Suprapubic skin (tissue), 4 donors: ENCODE measurements at regions not wholly inside any gene's neighbourhood (a gene's known extent, or its start where the extent isn't known, plus 50 kb on each side); places are given as distances from the start of the nearest gene placed in this dataset.

Experiments used
- DNase-seq, 2 donors: peaks; one replicate each; pipeline ENCODE4 v3.0.0-alpha.2; 2019; ENCODE audit warnings: low spot score in 2 of 2
- H3K27ac ChIP-seq: fragments of 200-600 bp; sonication (generic); one replicate; pipeline ENCODE4 v1.5.1; 2019
- H3K27me3 ChIP-seq: fragments of 200-600 bp; sonication (generic); one replicate; pipeline ENCODE4 v1.5.1; 2019
- H3K36me3 ChIP-seq: fragments of 200-600 bp; sonication (generic); one replicate; pipeline ENCODE4 v1.5.1; 2019
- H3K4me1 ChIP-seq: fragments of 200-600 bp; sonication (generic); one replicate; pipeline ENCODE4 v1.5.1; 2019
- H3K4me3 ChIP-seq: fragments of 200-600 bp; sonication (generic); one replicate; pipeline ENCODE4 v1.5.1; 2019; ENCODE audit warnings: mild to moderate bottlenecking
- H3K9me3 ChIP-seq: fragments of 200-600 bp; sonication (generic); one replicate; pipeline ENCODE4 v1.5.1; 2019
- CTCF ChIP-seq, 2 donors: fragments of 200-600 bp in 1 of 2; fragments of 450-650 bp in 1 of 2; sonication (generic) in 1 of 2; IDR thresholded peaks; one replicate each; pipeline ENCODE4 v1.5.1; 2016 to 2019; ENCODE audit warnings: antibody characterized with exemption in 2 of 2, mild to moderate bottlenecking in 1 of 2, moderate library complexity in 1 of 2
- EP300 ChIP-seq: sonication (generic); formaldehyde crosslinking; IDR thresholded peaks from one replicate; pipeline ENCODE4 v1.6.1; 2017; ENCODE audit warnings: antibody characterized with exemption
- POLR2A ChIP-seq, 2 donors: fragments of 450-650 bp; IDR thresholded peaks; one replicate each; pipeline ENCODE4 v1.6.1; 2017; ENCODE audit warnings: antibody characterized with exemption in 2 of 2, mild to moderate bottlenecking in 2 of 2, moderate library complexity in 2 of 2
- POLR2AphosphoS5 ChIP-seq, 3 donors: sonication (generic); formaldehyde crosslinking; IDR thresholded peaks; one replicate each; pipeline ENCODE4 v1.6.1; 2017; ENCODE audit warnings: antibody characterized with exemption in 3 of 3
- WGBS: methylation state at CpG from one replicate; pipeline ENCODE4 v1.1.5; 2018; 5-methylcytosine and 5-hydroxymethylcytosine counted together

GRCh38 chr11:19519912-19520641, 192.6 kb upstream of the NAV2 start:
- Histone ChIP-seq H3K27ac (no peak overlapping the region), H3K4me3 (no peak overlapping the region), H3K36me3 (no peaks in the 10 kb centered on the region), H3K9me3 (no peaks in the 10 kb centered on the region), H3K27me3 (peaks cover 4% of the 10 kb centered on the region), H3K4me1 (no peaks in the 10 kb centered on the region)
- no peak for DNase-seq
- 91% methylated on average over 6 of the region's 8 CpGs for WGBS
- TF ChIP-seq POLR2A (IDR thresholded peaks at IDR 0.05): no peak
- TF ChIP-seq EP300: no peak
- TF ChIP-seq CTCF (IDR thresholded peaks at IDR 0.05): no peak
- TF ChIP-seq POLR2AphosphoS5 (IDR thresholded peaks at IDR 0.05): no peak

DNA sequence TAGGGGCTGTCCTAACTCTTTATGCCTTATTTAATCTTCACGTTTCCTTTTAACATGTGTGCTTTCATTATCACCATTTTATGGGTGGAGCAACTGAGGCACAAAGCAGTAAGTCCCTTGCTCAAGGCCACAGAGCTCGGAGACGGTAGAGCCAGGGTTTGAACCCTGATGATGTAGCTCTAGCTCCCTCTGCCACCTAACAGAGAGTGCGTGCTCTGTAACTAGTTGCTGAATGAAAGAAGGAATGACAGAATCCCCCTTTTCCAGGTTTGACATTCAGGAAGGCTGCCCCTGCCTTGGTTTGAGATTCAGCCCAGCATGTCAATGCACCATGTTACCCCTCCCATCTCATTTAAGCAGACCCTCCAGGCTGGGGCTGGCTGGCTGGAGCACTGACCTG, 193.3 kb upstream of the NAV2 start:
- no peak for DNase-seq
- Histone ChIP-seq H3K4me3 (no peak overlapping the region), H3K9me3 (no peaks in the 10 kb centered on the region), H3K4me1 (no peaks in the 10 kb centered on the region), H3K27ac (no peak overlapping the region), H3K27me3 (peaks cover 4% of the 10 kb centered on the region), H3K36me3 (no peaks in the 10 kb centered on the region)
- TF ChIP-seq CTCF (IDR thresholded peaks at IDR 0.05) (no peak), POLR2A (IDR thresholded peaks at IDR 0.05) (no peak), POLR2AphosphoS5 (IDR thresholded peaks at IDR 0.05) (no peak), EP300 (no peak)
- 86% methylated on average over 4 of the region's 4 CpGs for WGBS

DNA sequence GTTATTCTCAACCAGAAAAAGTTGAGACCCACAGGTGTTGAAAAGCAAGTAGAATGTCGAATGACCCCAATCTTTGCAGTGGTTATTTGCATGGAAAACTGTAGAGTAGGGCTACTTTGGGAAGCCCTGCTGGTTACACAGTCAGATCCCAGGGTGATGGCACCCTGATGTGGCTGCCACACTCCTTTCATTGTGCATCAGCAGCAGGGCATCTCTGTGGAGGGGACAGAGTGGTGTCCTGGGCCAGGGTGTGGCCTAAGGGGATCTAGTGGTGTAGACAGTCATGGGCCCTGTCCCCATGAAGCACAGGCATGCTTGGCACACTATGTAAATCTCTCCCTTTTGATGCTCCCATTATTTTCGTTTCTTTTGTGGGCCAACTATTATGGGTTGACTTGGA, 199.4 kb upstream of the NAV2 start:
- 89% methylated on average over 2 of the region's 2 CpGs for WGBS
- no peaks in the 10 kb centered on the region for H3K36me3 ChIP-seq
- no peak overlapping the region for H3K4me3 ChIP-seq
- no peak for DNase-seq
- TF ChIP-seq POLR2AphosphoS5 (IDR thresholded peaks at IDR 0.05) (no peak), CTCF (IDR thresholded peaks at IDR 0.05) (no peak), EP300 (no peak), POLR2A (IDR thresholded peaks at IDR 0.05) (no peak)
- peaks cover 11% of the 10 kb centered on the region for H3K4me1 ChIP-seq
- H3K27ac ChIP-seq: no peak overlapping the region
- H3K9me3 ChIP-seq: no peaks in the 10 kb centered on the region
- H3K27me3 ChIP-seq: peaks cover 3% of the 10 kb centered on the region

DNA sequence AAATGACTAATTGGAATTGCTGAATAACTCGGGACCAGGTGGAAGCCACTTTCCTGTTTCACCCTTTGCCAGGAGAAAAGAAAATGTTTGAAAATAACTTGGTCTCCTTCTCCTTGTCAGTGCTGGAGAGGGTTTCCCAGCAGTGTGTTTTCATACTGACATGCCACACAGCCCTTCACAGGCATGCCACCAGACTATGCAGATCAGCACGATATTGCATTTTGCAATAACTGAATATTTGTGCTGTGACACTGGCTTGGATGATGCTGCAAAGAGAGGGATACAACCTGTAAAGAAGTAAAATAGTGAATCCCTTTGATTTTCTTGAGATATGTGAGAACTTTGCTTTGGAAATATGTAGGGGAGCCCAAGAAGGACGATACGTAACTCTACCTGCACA, 200.0 kb upstream of the NAV2 start:
- H3K36me3 ChIP-seq: no peaks in the 10 kb centered on the region
- H3K27me3 ChIP-seq: peaks cover 8% of the 10 kb centered on the region
- DNase-seq: no peak
- no peak overlapping the region for H3K4me3 ChIP-seq
- H3K27ac ChIP-seq: no peak overlapping the region
- WGBS: 71% methylated on average over 4 of the region's 4 CpGs
- peaks cover 11% of the 10 kb centered on the region for H3K4me1 ChIP-seq
- H3K9me3 ChIP-seq: no peaks in the 10 kb centered on the region
- TF ChIP-seq EP300 (no peak), POLR2A (IDR thresholded peaks at IDR 0.05) (no peak), POLR2AphosphoS5 (IDR thresholded peaks at IDR 0.05) (no peak), CTCF (IDR thresholded peaks at IDR 0.05) (no peak)

DNA sequence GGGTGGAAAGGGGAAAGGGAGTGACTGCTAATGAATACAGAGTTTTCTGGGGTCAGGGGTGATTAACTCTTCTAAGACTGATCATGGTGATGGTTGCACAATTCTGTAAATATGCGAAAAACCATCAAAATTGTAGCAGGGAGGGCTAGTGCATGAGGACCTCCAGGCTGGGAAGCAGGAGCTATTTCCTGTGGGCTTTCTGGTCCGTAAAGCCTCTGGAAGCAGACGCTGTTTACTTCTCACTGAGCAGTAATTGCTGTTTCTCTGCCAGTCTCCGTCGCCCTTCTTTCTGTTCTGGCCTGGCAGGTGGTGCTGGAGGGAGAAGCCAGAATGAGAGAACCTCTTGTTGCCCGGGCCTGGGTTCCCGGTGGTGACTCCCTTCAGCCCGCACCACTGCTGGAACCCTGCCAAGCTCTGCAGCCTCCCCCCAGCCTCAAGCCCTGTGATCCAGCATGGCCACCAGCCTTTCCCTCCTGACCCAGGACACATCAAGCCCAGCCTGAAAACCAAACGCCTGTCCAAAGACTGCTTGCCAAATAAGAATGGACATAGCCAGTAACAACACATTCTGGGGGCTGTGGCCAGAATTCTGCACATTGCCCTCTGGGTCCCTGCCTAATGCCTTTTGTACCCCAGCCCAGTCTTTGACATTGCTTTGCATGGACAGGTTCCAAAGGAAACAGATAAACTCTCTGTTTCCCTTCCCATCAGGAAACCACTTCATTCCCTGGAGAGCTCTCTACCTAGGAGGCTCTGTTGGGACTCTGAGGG, 201.0 kb upstream of the NAV2 start:
- no peak for DNase-seq
- no peak overlapping the region for H3K27ac ChIP-seq
- peaks cover 11% of the 10 kb centered on the region for H3K4me1 ChIP-seq
- H3K9me3 ChIP-seq: no peaks in the 10 kb centered on the region
- no peak for TF ChIP-seq POLR2AphosphoS5 (IDR thresholded peaks at IDR 0.05)
- H3K27me3 ChIP-seq: peaks cover 8% of the 10 kb centered on the region
- H3K36me3 ChIP-seq: no peaks in the 10 kb centered on the region
- no peak overlapping the region for H3K4me3 ChIP-seq
- 46% methylated on average over 4 of the region's 9 CpGs for WGBS
